IMR-90 (cell line): ENCODE measurements at regions not wholly inside any gene's neighbourhood (a gene's known extent, or its start where the extent isn't known, plus 50 kb on each side); places are given as distances from the start of the nearest gene placed in this dataset.

Source experiments
- ATAC-seq: fragments of 200-7000 bp; cut with Tn5 transposase; 2 replicates; pipeline ENCODE4 v1.9.1; 2020; ENCODE audit warnings: low read depth, mild to moderate bottlenecking, moderate library complexity
- BruUV-seq: library from RNA; stranded (reverse); fragments of 400-500 nt; replicated peaks from 2 replicates; lab custom pipeline; 2021; lab: Mats Ljungman, UMichigan
- CTCF ChIA-PET: fragments of 300-600 bp; formaldehyde crosslinking; extraction: SDS; loops from one replicate; lab custom pipeline; 2021; ENCODE audit warnings: antibody characterized with exemption; lab: Yijun Ruan, JAX
- POLR2A ChIA-PET: fragments of 300-600 bp; sonication (Branson Sonifier 250); formaldehyde crosslinking; loops from one replicate; lab custom pipeline; 2022; ENCODE audit warnings: antibody characterized with exemption; ENCODE audit not compliant: unreplicated experiment; lab: Charles Lee
- DNase-seq: peaks from one replicate; pipeline ENCODE4 v3.0.0; 2013
- H2AFZ ChIP-seq: replicated peaks from 2 replicates; pipeline ENCODE3; 2013; ENCODE audit warnings: low read length, mild to moderate bottlenecking; ENCODE audit not compliant: poor library complexity
- H2AK5ac ChIP-seq: 2 replicates; pipeline ENCODE4 v1.6.1; 2013; ENCODE audit warnings: low read depth, low read length, inconsistent platforms
- H2AK9ac ChIP-seq: replicated peaks from 2 replicates; pipeline ENCODE3; 2013; ENCODE audit warnings: mild to moderate bottlenecking, low read depth, low read length, moderate library complexity; ENCODE audit not compliant: poor library complexity
- H2BK120ac ChIP-seq: 2 replicates; pipeline ENCODE4 v1.6.1; 2013; ENCODE audit warnings: low read depth, low read length, inconsistent platforms
- H2BK15ac ChIP-seq: 3 replicates; pipeline ENCODE4 v1.6.1; 2013; ENCODE audit warnings: low read depth, low read length, inconsistent platforms
- H2BK20ac ChIP-seq: 2 replicates; pipeline ENCODE4 v1.6.1; 2013; ENCODE audit warnings: low read depth, mild to moderate bottlenecking, inconsistent platforms, low read length, moderate library complexity
- H2BK5ac ChIP-seq: 2 replicates; pipeline ENCODE4 v1.6.1; 2013; ENCODE audit warnings: mild to moderate bottlenecking, low read depth, low read length, inconsistent platforms; ENCODE audit not compliant: poor library complexity, severe bottlenecking
- H3K14ac ChIP-seq: replicated peaks from 2 replicates; pipeline ENCODE4 v1.6.1; 2013; ENCODE audit warnings: low read depth, low read length, inconsistent platforms
- H3K18ac ChIP-seq: 2 replicates; pipeline ENCODE4 v1.6.1; 2013; ENCODE audit warnings: low read depth, low read length, control low read depth
- H3K23ac ChIP-seq: 2 replicates; pipeline ENCODE4 v1.6.1; 2013; ENCODE audit warnings: low read depth, low read length, inconsistent platforms
- H3K27ac ChIP-seq: 2 replicates; pipeline ENCODE4 v1.5.1; 2013; ENCODE audit warnings: mild to moderate bottlenecking, control low read depth, low read length; ENCODE audit not compliant: insufficient read depth
- H3K27me3 ChIP-seq: 2 replicates; pipeline ENCODE4 v1.6.1; 2013; ENCODE audit warnings: low read length; ENCODE audit not compliant: control insufficient read depth, insufficient read depth
- H3K36me3 ChIP-seq: 2 replicates; pipeline ENCODE4 v1.6.1; 2013; ENCODE audit warnings: low read length, mixed read lengths; ENCODE audit not compliant: control insufficient read depth, insufficient read depth
- H3K4ac ChIP-seq: 2 replicates; pipeline ENCODE4 v1.6.1; 2013; ENCODE audit warnings: low read depth, low read length, inconsistent platforms
- H3K4me1 ChIP-seq: 2 replicates; pipeline ENCODE4 v1.6.1; 2013; ENCODE audit warnings: low read length, mixed read lengths; ENCODE audit not compliant: control insufficient read depth, insufficient read depth
- H3K4me2 ChIP-seq: 2 replicates; pipeline ENCODE4 v1.6.1; 2013; ENCODE audit warnings: low read depth, mild to moderate bottlenecking, control low read depth, low read length, moderate library complexity
- H3K4me3 ChIP-seq: 2 replicates; pipeline ENCODE4 v1.5.1; 2013; ENCODE audit warnings: low read depth, mild to moderate bottlenecking, control low read depth, low read length, moderate library complexity; ENCODE audit not compliant: insufficient read depth
- H3K56ac ChIP-seq: 2 replicates; pipeline ENCODE4 v1.6.1; 2013; ENCODE audit warnings: low read length, inconsistent platforms; ENCODE audit not compliant: insufficient read depth; ENCODE audit errors: extremely low read depth
- H3K79me1 ChIP-seq, 2 experiments: 2 replicates each; pipeline ENCODE4 v1.6.1; 2013; ENCODE audit warnings: low read length in 2 of 2, inconsistent platforms in 1 of 2, low read depth in 1 of 2
- H3K9ac ChIP-seq: 2 replicates; pipeline ENCODE4 v1.6.1; 2013; ENCODE audit warnings: low read depth, low read length, control low read depth
- H3K9me1 ChIP-seq: 2 replicates; pipeline ENCODE4 v1.6.1; 2013; ENCODE audit warnings: low read length, inconsistent platforms; ENCODE audit not compliant: insufficient read depth
- H3K9me3 ChIP-seq: 2 replicates; pipeline ENCODE4 v1.6.1; 2013; ENCODE audit warnings: low read length; ENCODE audit not compliant: control insufficient read depth, insufficient read depth
- H4K20me1 ChIP-seq: 2 replicates; pipeline ENCODE4 v1.6.1; 2013; ENCODE audit warnings: low read length, inconsistent platforms; ENCODE audit not compliant: insufficient read depth
- H4K5ac ChIP-seq: 2 replicates; pipeline ENCODE4 v1.6.1; 2013; ENCODE audit warnings: mild to moderate bottlenecking, low read depth, low read length, control low read depth
- H4K8ac ChIP-seq, 2 experiments: 2 replicates each; pipeline ENCODE4 v1.6.1; 2013; ENCODE audit warnings: low read depth in 2 of 2, low read length in 2 of 2, control low read depth in 1 of 2, inconsistent platforms in 1 of 2
- H4K91ac ChIP-seq: 2 replicates; pipeline ENCODE4 v1.6.1; 2013; ENCODE audit warnings: low read depth, low read length, inconsistent platforms; ENCODE audit not compliant: insufficient read depth
- NFE2L2 ChIP-seq: fragments of 150-350 bp; IDR thresholded peaks from 2 replicates; pipeline ENCODE4 v1.6.1; 2016; ENCODE audit warnings: low read depth, mild to moderate bottlenecking, low read length
- RCOR1 ChIP-seq: IDR thresholded peaks from 2 replicates; pipeline ENCODE4 v1.6.1; 2012; ENCODE audit warnings: mild to moderate bottlenecking, low read length, improper control_type of control experiment; ENCODE audit not compliant: insufficient replicate concordance
- SMC3 ChIP-seq: fragments of 150-350 bp; IDR thresholded peaks from 2 replicates; pipeline ENCODE4 v1.6.1; 2016; ENCODE audit warnings: low read depth, mild to moderate bottlenecking, antibody characterized with exemption, low read length, moderate library complexity
- WGBS, 2 experiments: methylation state at CpG; one replicate each; pipeline versions ENCODE4 v1.1.5 to v1.1.7; 2013; ENCODE audit warnings: missing lambda C conversion rate in 2 of 2; ENCODE audit not compliant: insufficient read length in 1 of 2; ENCODE audit errors: extremely low coverage in 2 of 2; 5-methylcytosine and 5-hydroxymethylcytosine counted together
- dilution Hi-C: fragments of 300-500 bp; cut with HindIII; formaldehyde crosslinking; loops from one replicate; pipeline ENCODE4 v1.14.3; 2018; ENCODE audit warnings: low sequenced_read_pairs; ENCODE audit not compliant: unreplicated experiment
- in situ Hi-C: fragments of 300-500 bp; cut with MboI; formaldehyde crosslinking; loops from 3 replicates; pipeline ENCODE4 v1.14.3; 2019; ENCODE audit warnings: low sequenced_read_pairs, inconsistent platforms, mixed read lengths
- intact Hi-C: fragments of 100-400 bp; cut with micrococcal nuclease; formaldehyde crosslinking; loops from 2 replicates; pipeline ENCODE4 v1.10.0; 2022
- TF ChIP-seq, protein P1 (sequence below): fragments of 150-350 bp; IDR thresholded peaks from 2 replicates; pipeline ENCODE4 v1.6.1; 2017; ENCODE audit warnings: mild to moderate bottlenecking, antibody characterized with exemption, low read length, low read depth

DNA sequence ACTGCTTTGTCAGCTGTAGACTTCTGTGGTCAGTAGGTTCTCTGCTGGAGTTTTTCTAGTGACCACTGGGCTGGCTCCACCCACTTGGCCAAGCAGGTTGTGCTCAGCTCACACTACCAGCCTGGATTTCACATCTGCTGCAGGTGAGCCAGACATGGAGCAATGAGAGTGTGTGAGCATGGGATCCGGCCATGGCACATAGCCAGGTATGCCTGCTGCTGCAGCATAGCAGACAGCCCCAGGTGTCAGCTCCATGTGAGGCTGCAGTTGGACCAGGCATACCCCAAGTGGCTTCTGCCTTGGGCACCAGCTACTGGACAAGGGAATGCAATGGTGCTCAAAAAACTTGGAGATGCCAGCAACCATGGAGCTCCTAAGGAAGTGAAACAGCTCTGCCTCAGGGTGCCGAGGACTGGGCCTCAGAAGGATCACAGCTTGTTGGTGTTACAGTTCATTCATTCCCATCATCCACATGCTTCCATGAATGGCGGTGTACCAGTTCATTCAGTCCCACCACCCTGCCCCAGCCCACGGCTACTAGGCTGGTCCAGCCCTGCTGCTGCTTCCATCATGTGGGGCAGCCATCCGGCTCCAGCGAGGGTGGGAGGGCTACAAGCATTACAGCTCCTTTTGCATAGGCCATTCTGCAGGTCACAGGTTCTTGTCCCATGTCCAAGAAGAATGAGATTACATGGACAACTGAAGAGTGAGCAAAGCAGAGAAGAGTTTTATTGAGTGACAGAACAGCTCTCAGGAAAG, 389.1 kb upstream of the PCDH7 start:
- in situ Hi-C loops, result no loop called here
- no peak overlapping the region for H3K27ac ChIP-seq
- no peak for ATAC-seq
- H3K27me3 ChIP-seq, result no peaks in the 10 kb centered on the region
- H3K79me1 ChIP-seq, result no peaks in the 10 kb centered on the region
- no peak overlapping the region for H3K18ac ChIP-seq
- ChIA-PET CTCF (no interaction called here), POLR2A (no interaction called here)
- no peak overlapping the region for H2BK5ac ChIP-seq
- no peaks in the 10 kb centered on the region for H3K4me1 ChIP-seq
- no peak overlapping the region for H4K91ac ChIP-seq
- no peak overlapping the region for H2AK9ac ChIP-seq
- no peak overlapping the region for H2BK15ac ChIP-seq
- H2AFZ ChIP-seq, result no peak overlapping the region
- no peak overlapping the region for H3K4ac ChIP-seq
- H2BK20ac ChIP-seq, result no peak overlapping the region
- no peak overlapping the region for H3K4me2 ChIP-seq
- peaks cover 13% of the 10 kb centered on the region for H3K9me3 ChIP-seq
- no peak overlapping the region for H3K4me3 ChIP-seq
- intact Hi-C loops, result no loop called here
- H3K36me3 ChIP-seq, result no peaks in the 10 kb centered on the region
- H3K14ac ChIP-seq, result no peak overlapping the region
- no peak overlapping the region for H2AK5ac ChIP-seq
- H4K8ac ChIP-seq, result no peak overlapping the region
- DNase-seq, result no peak
- no peak overlapping the region for H3K23ac ChIP-seq
- H2BK120ac ChIP-seq, result no peak overlapping the region
- no peaks in the 10 kb centered on the region for H4K20me1 ChIP-seq
- no peak overlapping the region for H3K56ac ChIP-seq
- BruUV-seq, result no TSS peak
- TF ChIP-seq SMC3 (no peak), RCOR1 (no peak), NFE2L2 (no peak)
- TF ChIP-seq, protein P1, sequence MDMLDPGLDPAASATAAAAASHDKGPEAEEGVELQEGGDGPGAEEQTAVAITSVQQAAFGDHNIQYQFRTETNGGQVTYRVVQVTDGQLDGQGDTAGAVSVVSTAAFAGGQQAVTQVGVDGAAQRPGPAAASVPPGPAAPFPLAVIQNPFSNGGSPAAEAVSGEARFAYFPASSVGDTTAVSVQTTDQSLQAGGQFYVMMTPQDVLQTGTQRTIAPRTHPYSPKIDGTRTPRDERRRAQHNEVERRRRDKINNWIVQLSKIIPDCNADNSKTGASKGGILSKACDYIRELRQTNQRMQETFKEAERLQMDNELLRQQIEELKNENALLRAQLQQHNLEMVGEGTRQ, result no peak
- H3K9me1 ChIP-seq, result no peaks in the 10 kb centered on the region
- no CpG with 5 or more reads among the region's 6 CpGs for WGBS, 2 experiments
- dilution Hi-C loops, result no loop called here
- no peak overlapping the region for H4K5ac ChIP-seq
- no peak overlapping the region for H3K9ac ChIP-seq
